ENCODE measurements at regions not wholly inside any gene's neighbourhood (a gene's known extent, or its start where the extent isn't known, plus 50 kb on each side); places are given as distances from the start of the nearest gene placed in this dataset.
A peak's percentile ranks its signal among the peaks of the same experiment; 100 is the strongest.
"Not testable (repeated sequence)": the region's sequence is repeated elsewhere in the genome, so short reads cannot be mapped to it uniquely, and the experiment has no call there.

GRCh38 chr12:88367231-88367630, 213.0 kb downstream of the KITLG start:
- H3K27me3 Mint-ChIP-seq (ENCODE audit: low read depth): no peaks in the 10 kb centered on the region
- no peak overlapping the region for H3K4me3 Mint-ChIP-seq
- H3K36me3 Mint-ChIP-seq (ENCODE audit: insufficient read depth): no peaks in the 10 kb centered on the region
- no peaks in the 10 kb centered on the region for H3K9me3 Mint-ChIP-seq
- H3K4me1 Mint-ChIP-seq (ENCODE audit: low read depth): no peaks in the 10 kb centered on the region
- ATAC-seq (no peak), DNase-seq (no peak)

- H3K4me3 Mint-ChIP-seq; H3K27me3 Mint-ChIP-seq (ENCODE audit: low read depth); ATAC-seq; H3K4me1 Mint-ChIP-seq (ENCODE audit: low read depth); H3K36me3 Mint-ChIP-seq (ENCODE audit: insufficient read depth); DNase-seq; H3K9me3 Mint-ChIP-seq: not testable (repeated sequence)
Measured at GRCh38 chr12:88368077-88368476, 212.2 kb downstream of the KITLG start.

GRCh38 chr12:88371416-88372183, 208.7 kb downstream of the KITLG start:
- DNase-seq (no peak), ATAC-seq (no peak)
- H3K4me3 Mint-ChIP-seq: no peak overlapping the region
- H3K36me3 Mint-ChIP-seq (ENCODE audit: insufficient read depth): no peaks in the 10 kb centered on the region
- H3K9me3 Mint-ChIP-seq: no peaks in the 10 kb centered on the region
- no peaks in the 10 kb centered on the region for H3K27me3 Mint-ChIP-seq (ENCODE audit: low read depth)
- H3K4me1 Mint-ChIP-seq (ENCODE audit: low read depth): no peaks in the 10 kb centered on the region

- no peak for DNase-seq
- Mint-ChIP-seq H3K4me3 (no peak overlapping the region), H3K4me1 (ENCODE audit: low read depth) (no peaks in the 10 kb centered on the region), H3K36me3 (ENCODE audit: insufficient read depth) (no peaks in the 10 kb centered on the region), H3K9me3 (no peaks in the 10 kb centered on the region), H3K27me3 (ENCODE audit: low read depth) (no peaks in the 10 kb centered on the region)
- no peak for ATAC-seq
Measured at GRCh38 chr12:88375306-88376305, 204.7 kb downstream of the KITLG start.

GRCh38 chr12:88377973-88378372, 202.3 kb downstream of the KITLG start:
- H3K4me3 Mint-ChIP-seq: no peak overlapping the region
- H3K9me3 Mint-ChIP-seq: no peaks in the 10 kb centered on the region
- no peak for DNase-seq
- H3K27me3 Mint-ChIP-seq (ENCODE audit: low read depth): no peaks in the 10 kb centered on the region
- H3K36me3 Mint-ChIP-seq (ENCODE audit: insufficient read depth): no peaks in the 10 kb centered on the region
- ATAC-seq: no peak
- H3K4me1 Mint-ChIP-seq (ENCODE audit: low read depth): no peaks in the 10 kb centered on the region

- Mint-ChIP-seq H3K27me3 (ENCODE audit: low read depth) (no peaks in the 10 kb centered on the region), H3K4me1 (ENCODE audit: low read depth) (no peaks in the 10 kb centered on the region), H3K4me3 (no peak overlapping the region), H3K9me3 (no peaks in the 10 kb centered on the region), H3K36me3 (ENCODE audit: insufficient read depth) (no peaks in the 10 kb centered on the region)
- ATAC-seq: no peak
- no peak for DNase-seq
Measured at GRCh38 chr12:88381466-88381865, 198.8 kb downstream of the KITLG start.

- Mint-ChIP-seq H3K4me1 (ENCODE audit: low read depth) (no peaks in the 10 kb centered on the region), H3K27me3 (ENCODE audit: low read depth) (no peaks in the 10 kb centered on the region), H3K36me3 (ENCODE audit: insufficient read depth) (no peaks in the 10 kb centered on the region), H3K4me3 (no peak overlapping the region), H3K9me3 (no peaks in the 10 kb centered on the region)
- ATAC-seq (no peak), DNase-seq (no peak)
Measured at GRCh38 chr12:88383405-88383804, 196.9 kb downstream of the KITLG start.

GRCh38 chr12:88388566-88389540, 191.4 kb downstream of the KITLG start:
- ATAC-seq (no peak), DNase-seq (no peak)
- Mint-ChIP-seq H3K4me1 (ENCODE audit: low read depth) (no peaks in the 10 kb centered on the region), H3K36me3 (ENCODE audit: insufficient read depth) (no peaks in the 10 kb centered on the region), H3K4me3 (no peak overlapping the region), H3K27me3 (ENCODE audit: low read depth) (no peaks in the 10 kb centered on the region), H3K9me3 (peaks cover 4% of the 10 kb centered on the region)

GRCh38 chr12:88390811-88391210, 189.5 kb downstream of the KITLG start:
- H3K9me3 Mint-ChIP-seq: peaks cover 6% of the 10 kb centered on the region
- H3K36me3 Mint-ChIP-seq (ENCODE audit: insufficient read depth): no peaks in the 10 kb centered on the region
- ATAC-seq (no peak), DNase-seq (no peak)
- H3K4me1 Mint-ChIP-seq (ENCODE audit: low read depth): no peaks in the 10 kb centered on the region
- H3K27me3 Mint-ChIP-seq (ENCODE audit: low read depth): no peaks in the 10 kb centered on the region
- no peak overlapping the region for H3K4me3 Mint-ChIP-seq

GRCh38 chr12:88391556-88391955, 188.7 kb downstream of the KITLG start:
- H3K4me1 Mint-ChIP-seq (ENCODE audit: low read depth): no peaks in the 10 kb centered on the region
- ATAC-seq: peak; percentile 43 to 66
- no peaks in the 10 kb centered on the region for H3K36me3 Mint-ChIP-seq (ENCODE audit: insufficient read depth)
- no peak overlapping the region for H3K4me3 Mint-ChIP-seq
- peaks cover 6% of the 10 kb centered on the region for H3K9me3 Mint-ChIP-seq
- DNase-seq: no peak
- no peaks in the 10 kb centered on the region for H3K27me3 Mint-ChIP-seq (ENCODE audit: low read depth)

GRCh38 chr12:88393017-88393767, 187.1 kb downstream of the KITLG start:
- H3K4me1 Mint-ChIP-seq (ENCODE audit: low read depth): no peaks in the 10 kb centered on the region
- H3K27me3 Mint-ChIP-seq (ENCODE audit: low read depth): no peaks in the 10 kb centered on the region
- H3K9me3 Mint-ChIP-seq: peaks cover 6% of the 10 kb centered on the region
- H3K4me3 Mint-ChIP-seq: no peak overlapping the region
- ATAC-seq: no peak
- no peak for DNase-seq
- no peaks in the 10 kb centered on the region for H3K36me3 Mint-ChIP-seq (ENCODE audit: insufficient read depth)

GRCh38 chr12:88398031-88398430, 182.2 kb downstream of the KITLG start:
- peaks cover 6% of the 10 kb centered on the region for H3K9me3 Mint-ChIP-seq

GRCh38 chr12:88399811-88400210, 180.5 kb downstream of the KITLG start:
- Mint-ChIP-seq H3K4me3 (no peak overlapping the region), H3K4me1 (ENCODE audit: low read depth) (peaks cover 3% of the 10 kb centered on the region), H3K36me3 (ENCODE audit: insufficient read depth) (no peaks in the 10 kb centered on the region), H3K27me3 (ENCODE audit: low read depth) (no peaks in the 10 kb centered on the region), H3K9me3 (no peaks in the 10 kb centered on the region)
- ATAC-seq: no peak
- no peak for DNase-seq

More at GRCh38 chr12:88398031-88398430, 182.2 kb downstream of the KITLG start:
- no peaks in the 10 kb centered on the region for H3K36me3 Mint-ChIP-seq (ENCODE audit: insufficient read depth)
- H3K4me3 Mint-ChIP-seq: no peak overlapping the region
- no peaks in the 10 kb centered on the region for H3K27me3 Mint-ChIP-seq (ENCODE audit: low read depth)
- peaks cover 3% of the 10 kb centered on the region for H3K4me1 Mint-ChIP-seq (ENCODE audit: low read depth)
- ATAC-seq: no peak
- no peak for DNase-seq

Data from activated T-cell treated with anti-CD3 and anti-CD28 coated beads, Interleukin-2, amount 50 U/mL, for 4 hours (primary cell).